ENCODE measurements at regions not wholly inside any gene's neighbourhood (a gene's known extent, or its start where the extent isn't known, plus 50 kb on each side); places are given as distances from the start of the nearest gene placed in this dataset.

DNA sequence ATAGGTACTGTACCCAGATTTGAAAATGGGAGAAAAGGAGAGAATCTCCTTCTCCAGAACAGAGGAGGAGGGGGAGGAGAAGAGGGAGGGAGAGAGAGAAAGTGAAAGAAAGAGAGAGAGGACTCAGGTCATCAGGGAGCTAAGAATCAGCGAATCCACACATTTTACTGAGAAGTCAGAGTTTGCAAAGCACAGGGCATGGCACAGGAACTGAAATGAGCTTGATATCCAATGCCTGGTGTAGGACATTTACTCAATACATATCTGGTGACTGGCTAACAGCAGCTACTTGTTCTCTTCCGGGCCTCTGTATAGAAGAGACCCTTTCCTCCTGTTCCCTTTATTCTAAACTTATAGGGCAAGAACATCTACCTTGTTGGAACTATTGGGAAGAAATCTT lies 375.1 kb downstream of the KLF5 start:
- DNase-seq (no peak), ATAC-seq (no peak)
- H3K27ac ChIP-seq (ENCODE audit: low read length) = no peak overlapping the region
- intact Hi-C loops (cut with DNase I) = no loop called here
- H3K4me3 ChIP-seq (ENCODE audit: low read length) = no peak overlapping the region
- H3K9me3 ChIP-seq (ENCODE audit: control insufficient read depth, low read length) = no peaks in the 10 kb centered on the region
- WGBS = 83% methylated on average over 2 of the region's 2 CpGs
- no peaks in the 10 kb centered on the region for H3K27me3 ChIP-seq (ENCODE audit: control insufficient read depth, insufficient read depth)
- no peaks in the 10 kb centered on the region for H3K4me1 ChIP-seq (ENCODE audit: control insufficient read depth, insufficient read depth, low read length)

DNA sequence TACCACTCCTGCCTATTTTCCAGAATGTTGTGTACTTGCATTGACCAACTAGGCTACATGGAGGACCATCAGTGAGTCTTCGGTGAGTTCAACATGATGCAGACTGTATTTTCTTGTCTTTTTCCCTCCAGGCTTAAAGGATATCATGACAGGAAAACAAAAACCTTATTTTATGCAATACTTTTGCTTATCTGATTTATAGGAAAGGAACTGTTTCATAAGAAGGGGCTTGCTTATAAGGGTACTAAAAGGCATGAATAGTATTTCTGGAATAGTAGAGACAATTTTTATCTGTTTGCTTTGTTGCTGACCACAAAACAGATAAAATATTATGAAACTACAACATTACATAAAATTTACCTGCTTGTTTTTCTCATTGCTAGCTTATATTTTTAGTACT lies 374.7 kb downstream of the KLF5 start:
- H3K27ac ChIP-seq (ENCODE audit: low read length) = no peak overlapping the region
- H3K4me3 ChIP-seq (ENCODE audit: low read length) = no peak overlapping the region
- H3K27me3 ChIP-seq (ENCODE audit: control insufficient read depth, insufficient read depth) = no peaks in the 10 kb centered on the region
- WGBS = 69% methylated on average over 1 of the region's 1 CpG
- H3K9me3 ChIP-seq (ENCODE audit: control insufficient read depth, low read length) = no peaks in the 10 kb centered on the region
- no peaks in the 10 kb centered on the region for H3K4me1 ChIP-seq (ENCODE audit: control insufficient read depth, insufficient read depth, low read length)
- intact Hi-C loops (cut with DNase I) = no loop called here
- ATAC-seq (no peak), DNase-seq (no peak)

DNA sequence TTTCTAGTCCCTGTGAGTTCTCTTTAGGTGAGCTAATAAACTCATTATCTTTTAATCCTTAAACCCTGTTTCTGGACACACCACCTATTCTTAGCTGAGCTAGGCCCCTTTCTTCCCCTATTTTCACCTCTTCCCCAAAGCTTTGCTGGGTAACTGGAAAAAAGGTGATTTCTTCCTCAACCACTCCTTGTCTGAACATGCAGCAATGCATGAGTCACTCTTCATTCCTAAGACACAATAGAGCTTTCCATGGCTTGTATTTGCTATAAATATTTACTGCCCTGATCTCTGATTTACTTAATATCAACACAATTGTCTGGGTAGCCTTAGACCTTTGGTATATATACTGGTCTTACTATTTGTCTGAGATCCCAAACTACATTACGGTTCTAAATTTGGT lies 370.9 kb downstream of the KLF5 start:
- WGBS = 95% methylated on average over 1 of the region's 1 CpG
- intact Hi-C loops (cut with DNase I) = no loop called here
- no peak for ATAC-seq

DNA sequence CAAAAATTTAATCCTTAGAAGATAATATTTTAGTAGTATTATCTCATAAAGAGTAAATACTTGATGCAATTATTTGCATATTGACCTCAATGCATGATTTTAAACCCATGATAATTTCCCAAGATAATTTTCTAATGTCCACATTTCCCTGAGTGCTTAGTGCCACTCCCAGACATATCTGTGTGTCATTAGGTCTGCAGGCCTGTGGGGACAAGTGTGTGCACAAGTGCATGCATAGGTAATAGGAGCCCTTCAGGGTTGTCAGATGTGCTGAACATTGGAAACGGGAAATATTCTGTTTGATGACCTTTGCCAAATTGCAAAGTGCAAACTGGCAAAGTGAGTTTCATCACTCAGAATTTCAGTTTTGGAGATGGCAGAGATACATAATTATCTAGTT lies 369.9 kb downstream of the KLF5 start:
- no peaks in the 10 kb centered on the region for H3K9me3 ChIP-seq (ENCODE audit: control insufficient read depth, low read length)
- H3K27ac ChIP-seq (ENCODE audit: low read length) = no peak overlapping the region
- no peaks in the 10 kb centered on the region for H3K27me3 ChIP-seq (ENCODE audit: control insufficient read depth, insufficient read depth)
- H3K4me1 ChIP-seq (ENCODE audit: control insufficient read depth, insufficient read depth, low read length) = no peaks in the 10 kb centered on the region
- DNase-seq (no peak), ATAC-seq (no peak)
- intact Hi-C loops (cut with DNase I) = no loop called here
- 84% methylated on average over 1 of the region's 1 CpG for WGBS
- H3K4me3 ChIP-seq (ENCODE audit: low read length) = no peak overlapping the region

More for the DNA sequence above, 370.9 kb downstream of the KLF5 start:
- no peak overlapping the region for H3K27ac ChIP-seq (ENCODE audit: low read length)
- no peak overlapping the region for H3K4me3 ChIP-seq (ENCODE audit: low read length)
- no peaks in the 10 kb centered on the region for H3K4me1 ChIP-seq (ENCODE audit: control insufficient read depth, insufficient read depth, low read length)
- H3K27me3 ChIP-seq (ENCODE audit: control insufficient read depth, insufficient read depth) = no peaks in the 10 kb centered on the region
- DNase-seq = no peak
- H3K9me3 ChIP-seq (ENCODE audit: control insufficient read depth, low read length) = no peaks in the 10 kb centered on the region

DNA sequence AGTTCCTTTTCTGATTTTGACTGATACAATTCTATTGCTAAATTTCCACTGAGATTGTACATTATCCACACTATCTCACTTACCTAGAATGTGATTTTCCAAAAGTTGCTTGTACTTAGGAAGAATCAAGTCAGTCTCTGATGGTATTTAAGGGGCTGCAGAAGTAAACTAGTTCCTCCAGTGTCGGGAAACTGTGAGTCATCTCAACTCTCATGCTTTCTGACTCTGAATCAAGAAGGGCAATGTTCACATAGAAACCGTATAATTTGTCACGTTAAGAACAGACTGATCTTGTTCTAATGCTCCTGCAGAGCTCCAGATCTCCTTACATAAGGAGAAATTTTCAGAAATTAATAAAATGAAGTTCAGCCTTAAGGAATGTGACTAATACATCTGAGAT lies 369.3 kb downstream of the KLF5 start:
- no peaks in the 10 kb centered on the region for H3K9me3 ChIP-seq (ENCODE audit: control insufficient read depth, low read length)
- DNase-seq (no peak), ATAC-seq (no peak)
- H3K27ac ChIP-seq (ENCODE audit: low read length) = no peak overlapping the region
- no peaks in the 10 kb centered on the region for H3K4me1 ChIP-seq (ENCODE audit: control insufficient read depth, insufficient read depth, low read length)
- intact Hi-C loops (cut with DNase I) = no loop called here
- no peaks in the 10 kb centered on the region for H3K27me3 ChIP-seq (ENCODE audit: control insufficient read depth, insufficient read depth)
- WGBS = 48% methylated on average over 3 of the region's 3 CpGs
- no peak overlapping the region for H3K4me3 ChIP-seq (ENCODE audit: low read length)

DNA sequence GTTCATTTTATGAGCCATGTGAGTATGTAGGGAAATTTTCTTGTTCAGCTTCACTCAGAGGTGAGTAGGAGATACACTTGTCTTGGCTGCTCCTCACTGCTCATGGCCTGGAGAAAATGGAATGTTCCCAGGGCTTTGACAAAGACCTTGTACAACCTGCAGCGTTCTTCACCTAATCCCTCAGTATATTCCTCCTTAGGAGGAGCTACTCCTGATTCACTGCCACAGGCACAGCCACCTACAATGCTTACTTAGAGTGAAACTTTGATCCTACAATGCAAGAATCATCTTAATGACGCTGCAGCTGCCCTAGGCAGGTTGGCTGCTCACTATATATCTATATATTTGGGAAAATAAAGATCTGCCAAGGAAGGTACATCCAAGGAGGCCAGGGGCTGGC lies 364.2 kb downstream of the KLF5 start:
- intact Hi-C loops (cut with DNase I) = no loop called here
- H3K27ac ChIP-seq (ENCODE audit: low read length) = no peak overlapping the region
- 84% methylated on average over 2 of the region's 2 CpGs for whole genome bisulfite sequencing
- H3K27me3 ChIP-seq (ENCODE audit: control insufficient read depth, insufficient read depth) = no peaks in the 10 kb centered on the region
- DNase-seq (no peak), ATAC-seq (no peak)
- no peak overlapping the region for H3K4me3 ChIP-seq (ENCODE audit: low read length)
- no peaks in the 10 kb centered on the region for H3K9me3 ChIP-seq (ENCODE audit: control insufficient read depth, low read length)
- no peaks in the 10 kb centered on the region for H3K4me1 ChIP-seq (ENCODE audit: control insufficient read depth, insufficient read depth, low read length)

DNA sequence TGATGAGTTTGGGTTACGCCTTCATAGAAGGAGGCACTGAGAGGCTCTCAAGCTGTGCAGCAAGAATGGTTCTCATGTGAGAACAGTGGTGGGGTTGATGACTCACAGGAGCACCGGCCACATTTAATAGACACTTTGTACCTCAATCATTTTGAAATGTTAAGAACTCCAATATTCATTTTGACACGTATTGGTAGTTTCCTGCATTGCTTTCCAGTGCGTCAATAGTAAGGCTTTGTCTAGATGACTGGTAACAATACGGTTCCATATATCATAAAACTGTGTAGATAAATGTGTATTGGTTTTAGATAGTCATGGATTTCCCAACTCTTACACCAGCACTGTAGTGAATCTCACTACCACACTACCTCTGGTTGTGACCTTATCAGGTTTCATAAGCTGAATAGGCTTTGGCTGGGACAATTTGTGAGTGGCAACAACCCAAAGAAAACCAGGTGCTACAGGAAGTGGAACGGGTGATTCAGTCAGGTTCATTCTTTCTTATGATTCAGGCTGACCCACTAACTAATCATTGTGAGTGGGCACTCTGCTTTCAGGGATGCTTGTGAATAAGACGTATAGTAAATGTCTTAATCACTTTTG lies 362.6 kb downstream of the KLF5 start:
- H3K4me3 ChIP-seq (ENCODE audit: low read length) = no peak overlapping the region
- no peaks in the 10 kb centered on the region for H3K9me3 ChIP-seq (ENCODE audit: control insufficient read depth, low read length)
- intact Hi-C loops (cut with DNase I) = no loop called here
- WGBS = 86% methylated on average over 7 of the region's 7 CpGs
- DNase-seq (no peak), ATAC-seq (no peak)
- no peaks in the 10 kb centered on the region for H3K27me3 ChIP-seq (ENCODE audit: control insufficient read depth, insufficient read depth)
- no peak overlapping the region for H3K27ac ChIP-seq (ENCODE audit: low read length)
- H3K4me1 ChIP-seq (ENCODE audit: control insufficient read depth, insufficient read depth, low read length) = no peaks in the 10 kb centered on the region

DNA sequence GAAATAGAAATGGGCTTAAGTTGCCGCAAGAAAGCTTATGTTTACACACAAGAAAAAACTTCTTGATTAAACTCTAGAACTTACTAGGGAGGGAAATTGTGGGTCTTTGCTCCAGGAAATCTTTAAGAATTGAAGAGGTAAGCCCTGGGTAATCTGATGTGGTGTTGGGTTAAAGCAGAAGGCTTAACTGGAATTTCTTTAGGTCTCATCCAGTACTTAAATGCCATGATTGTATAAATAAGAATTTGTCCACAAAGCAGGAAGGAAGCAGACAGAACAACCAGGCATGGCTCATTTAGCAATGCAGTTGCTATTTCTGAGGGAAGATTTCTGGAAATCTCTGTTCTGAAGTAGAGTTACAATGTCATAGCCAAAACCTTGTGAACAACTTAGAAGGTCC lies 360.4 kb downstream of the KLF5 start:
- Histone ChIP-seq H3K4me1 (ENCODE audit: control insufficient read depth, insufficient read depth, low read length) (no peaks in the 10 kb centered on the region), H3K4me3 (ENCODE audit: low read length) (no peak overlapping the region), H3K9me3 (ENCODE audit: control insufficient read depth, low read length) (no peaks in the 10 kb centered on the region), H3K27ac (ENCODE audit: low read length) (no peak overlapping the region), H3K27me3 (ENCODE audit: control insufficient read depth, insufficient read depth) (no peaks in the 10 kb centered on the region)
- no peak for DNase-seq
- intact Hi-C loops (cut with DNase I) = no loop called here
- no peak for ATAC-seq
- 94% methylated on average over 1 of the region's 1 CpG for WGBS

DNA sequence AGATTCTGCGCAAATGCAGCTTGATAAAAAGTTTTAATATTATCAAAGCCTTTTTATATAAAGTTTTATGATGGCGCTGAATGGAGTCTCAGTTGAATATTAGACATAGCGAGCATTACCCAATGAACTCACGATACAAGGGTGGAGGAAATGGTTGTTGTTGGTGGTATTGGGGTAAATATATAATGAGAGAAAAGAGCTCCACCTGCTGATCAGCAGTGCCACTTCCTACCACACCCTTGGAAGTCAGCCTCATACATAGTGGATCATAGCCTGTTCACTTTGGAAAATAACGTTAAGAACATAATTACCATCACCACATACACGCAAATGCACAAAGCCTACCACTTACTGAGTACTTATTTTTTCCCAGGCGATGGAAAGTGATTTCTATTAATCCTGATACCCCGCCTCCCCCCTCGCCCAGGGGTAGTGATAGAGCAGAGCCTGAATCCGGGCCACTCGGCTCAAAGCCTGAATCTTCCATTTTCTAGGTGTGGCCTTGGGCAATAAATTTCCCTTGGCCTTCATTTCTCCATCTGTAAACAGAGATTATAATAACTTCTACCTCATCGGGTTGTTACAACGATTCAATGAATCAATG lies 358.3 kb downstream of the KLF5 start:
- 92% methylated on average over 13 of the region's 13 CpGs for WGBS
- DNase-seq (no peak), ATAC-seq (no peak)
- Histone ChIP-seq H3K27ac (ENCODE audit: low read length) (no peak overlapping the region), H3K4me3 (ENCODE audit: low read length) (no peak overlapping the region), H3K9me3 (ENCODE audit: control insufficient read depth, low read length) (no peaks in the 10 kb centered on the region), H3K27me3 (ENCODE audit: control insufficient read depth, insufficient read depth) (no peaks in the 10 kb centered on the region), H3K4me1 (ENCODE audit: control insufficient read depth, insufficient read depth, low read length) (no peaks in the 10 kb centered on the region)
- intact Hi-C loops (cut with DNase I) = no loop called here

DNA sequence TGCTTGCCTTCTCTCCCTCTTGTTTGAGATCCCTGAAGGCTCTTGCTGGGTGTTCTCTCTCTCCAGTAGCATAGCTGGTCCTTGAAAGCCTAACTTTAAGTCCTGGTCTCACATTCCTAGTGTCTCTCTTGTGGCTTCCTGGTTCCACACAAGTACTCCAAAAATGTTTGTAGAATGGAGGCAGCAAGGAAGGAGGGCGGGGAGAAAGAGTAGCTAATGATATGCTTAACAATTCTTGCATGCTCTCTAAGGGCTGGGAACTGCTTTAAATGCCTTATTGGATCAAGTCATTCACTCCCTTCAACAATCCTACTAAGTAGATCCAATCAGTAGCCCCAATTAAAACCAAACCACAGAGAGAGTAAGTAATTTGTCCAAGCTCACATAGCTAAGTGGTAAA lies 357.3 kb downstream of the KLF5 start:
- DNase-seq = no peak
- H3K27me3 ChIP-seq (ENCODE audit: control insufficient read depth, insufficient read depth) = no peaks in the 10 kb centered on the region
- intact Hi-C loops (cut with DNase I) = no loop called here

DNA sequence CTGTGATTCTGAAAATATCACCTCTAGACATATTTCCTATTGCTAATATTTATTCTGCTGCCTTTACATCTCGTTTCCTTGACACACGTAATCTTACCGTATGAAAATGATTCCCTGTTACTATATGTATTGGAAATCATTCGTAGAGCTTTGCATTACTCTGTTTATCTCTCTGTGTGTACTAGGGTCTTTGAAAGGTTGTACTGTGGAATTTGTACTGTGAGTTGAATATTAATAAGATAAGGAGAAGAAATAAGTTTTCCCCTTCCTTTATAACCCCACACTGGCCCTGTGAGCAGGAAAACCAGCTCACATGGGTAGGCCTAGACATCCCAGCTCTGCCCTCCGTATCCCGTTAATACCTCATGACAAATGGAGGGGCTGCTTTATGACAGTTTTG lies 354.9 kb downstream of the KLF5 start:
- H3K4me1 ChIP-seq (ENCODE audit: control insufficient read depth, insufficient read depth, low read length) = no peaks in the 10 kb centered on the region
- DNase-seq (no peak), ATAC-seq (no peak)
- intact Hi-C loops (cut with DNase I) = no loop called here
- WGBS = 84% methylated on average over 6 of the region's 6 CpGs
- H3K9me3 ChIP-seq (ENCODE audit: control insufficient read depth, low read length) = no peaks in the 10 kb centered on the region
- H3K27me3 ChIP-seq (ENCODE audit: control insufficient read depth, insufficient read depth) = no peaks in the 10 kb centered on the region
- H3K4me3 ChIP-seq (ENCODE audit: low read length) = no peak overlapping the region
- H3K27ac ChIP-seq (ENCODE audit: low read length) = no peak overlapping the region

More for the DNA sequence above, 357.3 kb downstream of the KLF5 start:
- no peak for ATAC-seq
- 82% methylated on average over 1 of the region's 1 CpG for WGBS
- no peaks in the 10 kb centered on the region for H3K9me3 ChIP-seq (ENCODE audit: control insufficient read depth, low read length)
- H3K4me1 ChIP-seq (ENCODE audit: control insufficient read depth, insufficient read depth, low read length) = no peaks in the 10 kb centered on the region
- H3K27ac ChIP-seq (ENCODE audit: low read length) = no peak overlapping the region
- H3K4me3 ChIP-seq (ENCODE audit: low read length) = no peak overlapping the region

DNA sequence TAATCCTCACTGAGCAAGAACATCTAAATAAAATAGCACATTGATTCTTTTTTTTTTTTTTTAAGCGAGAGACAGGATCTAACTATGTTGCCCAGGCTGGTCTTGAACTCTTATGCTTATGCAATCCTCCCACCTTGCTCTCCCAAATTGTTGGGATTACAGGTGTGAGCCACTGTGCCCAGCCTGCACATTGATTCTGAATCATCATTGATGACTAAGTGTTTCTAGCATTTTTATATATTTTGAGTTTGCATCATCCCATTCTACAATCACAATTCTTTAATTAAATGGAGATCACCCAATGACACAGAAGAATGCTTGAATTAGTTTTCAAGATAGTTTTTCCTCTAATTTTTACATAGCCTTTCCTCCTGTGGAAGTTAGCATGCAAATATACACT lies 354.1 kb downstream of the KLF5 start:
- ATAC-seq (no peak), DNase-seq (no peak)
- Histone ChIP-seq H3K9me3 (ENCODE audit: control insufficient read depth, low read length) (no peaks in the 10 kb centered on the region), H3K4me3 (ENCODE audit: low read length) (no peak overlapping the region), H3K27me3 (ENCODE audit: control insufficient read depth, insufficient read depth) (no peaks in the 10 kb centered on the region), H3K4me1 (ENCODE audit: control insufficient read depth, insufficient read depth, low read length) (no peaks in the 10 kb centered on the region), H3K27ac (ENCODE audit: low read length) (no peak overlapping the region)
- intact Hi-C loops (cut with DNase I) = no loop called here
- WGBS = 86% methylated on average over 1 of the region's 1 CpG

Data from right cardiac atrium (tissue), 5 donors.